Body of pancreas (tissue), 4 donors: ENCODE measurements at regions not wholly inside any gene's neighbourhood (a gene's known extent, or its start where the extent isn't known, plus 50 kb on each side); places are given as distances from the start of the nearest gene placed in this dataset.

Experiments
- CTCF ChIP-seq, 7 experiments: fragments of 450-650 bp in 4 of 7; fragments of 200-600 bp in 3 of 7; sonication (generic) in 3 of 7; IDR thresholded peaks; one replicate each; pipeline ENCODE4 v1.5.1; 2016 to 2019; ENCODE audit warnings: antibody characterized with exemption in 7 of 7
- POLR2A ChIP-seq, 3 donors: fragments of 450-650 bp; IDR thresholded peaks; one replicate each; pipeline ENCODE4 v1.6.1; 2016; ENCODE audit warnings: antibody characterized with exemption in 3 of 3, mild to moderate bottlenecking in 2 of 3

DNA sequence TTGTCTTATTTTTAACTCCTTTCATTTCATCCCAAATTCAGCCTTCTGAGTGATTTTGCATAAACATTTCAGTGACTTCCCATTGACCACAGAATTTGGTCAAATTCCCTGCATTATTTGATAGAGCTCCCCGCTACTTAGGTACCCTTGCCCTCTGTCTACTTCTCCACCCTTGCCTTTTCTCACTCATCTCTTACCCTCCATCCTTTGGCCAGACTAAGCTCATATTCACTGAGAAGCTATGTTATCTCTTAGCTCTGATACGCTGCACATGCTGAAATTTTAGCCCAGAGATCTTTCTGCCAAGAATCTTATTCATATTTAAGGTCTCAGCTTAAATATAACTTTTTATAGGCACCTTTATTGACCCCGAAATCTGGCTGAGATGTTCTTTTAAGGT is 1031.9 kb downstream of the ADGRL3 start:
- no peak for TF ChIP-seq CTCF (IDR thresholded peaks at IDR 0.05)
- TF ChIP-seq POLR2A (IDR thresholded peaks at IDR 0.05) = no peak
